ENCODE measurements at regions not wholly inside any gene's neighbourhood (a gene's known extent, or its start where the extent isn't known, plus 50 kb on each side); places are given as distances from the start of the nearest gene placed in this dataset.

DNA sequence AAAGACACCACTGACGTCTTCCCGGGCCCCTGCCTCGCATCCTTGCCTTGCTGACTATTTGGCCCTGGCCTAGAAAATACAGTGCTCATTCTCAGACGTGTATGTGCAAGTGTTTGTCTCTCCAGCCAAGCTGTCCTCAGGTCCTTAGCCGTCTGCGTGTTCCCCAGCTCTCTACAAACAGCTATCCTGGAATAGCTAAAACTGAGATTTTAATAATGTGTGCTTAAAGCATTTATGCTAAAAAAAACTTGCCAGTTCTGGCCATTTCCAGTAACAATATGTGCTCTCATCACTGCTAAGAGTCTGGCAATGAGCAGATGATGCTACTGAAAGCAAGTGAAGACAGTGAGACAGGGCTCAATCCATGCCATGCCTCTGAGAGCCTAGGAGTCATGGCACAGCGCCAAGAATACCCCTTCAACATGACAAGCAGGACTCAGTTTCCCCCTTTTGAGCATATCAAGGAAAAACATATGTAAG, 55.7 kb downstream of the IRF2BP2 start:
- no peak for DNase-seq

GRCh38 chr1:234553240-234554188, 56.5 kb downstream of the IRF2BP2 start:
- DNase-seq, result no peak

DNA sequence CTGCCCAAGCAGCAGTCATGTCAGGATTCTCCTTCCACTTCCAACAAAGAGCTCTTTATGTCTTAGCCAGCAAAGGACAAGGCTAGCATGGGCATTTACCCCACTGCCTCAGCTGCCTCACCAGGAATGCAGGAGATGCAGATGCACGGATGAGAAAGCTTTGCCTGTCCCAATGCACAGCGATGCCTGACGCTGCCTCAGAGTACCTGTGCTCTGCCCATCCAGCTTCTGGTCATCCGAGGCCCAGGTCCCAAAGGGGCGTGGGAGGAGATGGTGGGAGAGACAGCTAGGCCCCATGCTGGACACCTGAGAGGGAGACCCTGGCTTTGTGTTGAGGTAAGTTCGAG, 59.0 kb downstream of the IRF2BP2 start:
- no peak for DNase-seq

GRCh38 chr1:234550341-234551031, 59.5 kb downstream of the IRF2BP2 start:
- DNase-seq, result no peak

- DNase-seq, result no peak
Observed at GRCh38 chr1:234549447-234550021, 60.4 kb downstream of the IRF2BP2 start.

DNA sequence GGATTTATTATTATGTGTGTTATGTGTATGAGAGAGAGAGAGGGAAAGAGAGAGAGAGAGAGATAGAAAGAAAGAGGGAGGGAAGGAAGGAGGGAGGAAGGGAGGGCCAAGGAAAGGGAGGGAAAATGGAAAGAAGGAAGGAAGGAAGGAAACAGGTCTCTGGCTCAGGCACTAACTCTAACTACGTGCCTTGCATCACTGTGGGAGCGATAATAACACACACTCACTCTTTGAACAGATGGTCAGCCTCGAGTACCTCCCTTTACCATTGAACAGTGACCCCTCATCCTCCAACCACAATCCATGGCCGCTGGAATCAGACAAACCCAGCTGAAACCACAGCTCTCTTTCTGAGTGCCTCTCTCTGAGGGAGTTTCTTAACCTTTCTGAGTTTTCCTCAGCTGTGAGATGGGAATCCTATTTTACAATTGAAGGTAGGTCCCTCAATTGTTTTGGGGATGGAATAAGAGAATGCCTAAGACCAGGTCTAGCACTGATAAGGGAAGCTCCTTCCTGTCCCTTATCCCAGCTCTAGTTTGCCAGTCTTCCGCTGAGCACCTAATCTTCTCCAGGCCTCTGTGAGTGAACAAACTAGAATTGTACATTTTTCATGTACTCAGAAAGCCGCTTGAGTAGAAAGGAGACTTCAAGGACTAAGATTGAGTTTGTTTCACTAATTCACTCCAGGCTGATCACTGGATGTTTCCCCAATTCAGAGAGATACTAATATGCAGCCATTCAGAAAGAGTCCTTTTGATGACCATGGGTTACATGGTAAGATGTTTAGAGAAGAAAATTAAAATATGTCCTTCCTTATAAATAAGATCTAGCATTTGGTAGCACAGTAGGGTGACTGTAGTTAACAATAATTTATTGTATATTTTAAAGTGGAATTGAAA, 62.8 kb downstream of the IRF2BP2 start:
- no peak for DNase-seq

GRCh38 chr1:234546387-234546704, 63.6 kb downstream of the IRF2BP2 start:
- no peak for DNase-seq

DNA sequence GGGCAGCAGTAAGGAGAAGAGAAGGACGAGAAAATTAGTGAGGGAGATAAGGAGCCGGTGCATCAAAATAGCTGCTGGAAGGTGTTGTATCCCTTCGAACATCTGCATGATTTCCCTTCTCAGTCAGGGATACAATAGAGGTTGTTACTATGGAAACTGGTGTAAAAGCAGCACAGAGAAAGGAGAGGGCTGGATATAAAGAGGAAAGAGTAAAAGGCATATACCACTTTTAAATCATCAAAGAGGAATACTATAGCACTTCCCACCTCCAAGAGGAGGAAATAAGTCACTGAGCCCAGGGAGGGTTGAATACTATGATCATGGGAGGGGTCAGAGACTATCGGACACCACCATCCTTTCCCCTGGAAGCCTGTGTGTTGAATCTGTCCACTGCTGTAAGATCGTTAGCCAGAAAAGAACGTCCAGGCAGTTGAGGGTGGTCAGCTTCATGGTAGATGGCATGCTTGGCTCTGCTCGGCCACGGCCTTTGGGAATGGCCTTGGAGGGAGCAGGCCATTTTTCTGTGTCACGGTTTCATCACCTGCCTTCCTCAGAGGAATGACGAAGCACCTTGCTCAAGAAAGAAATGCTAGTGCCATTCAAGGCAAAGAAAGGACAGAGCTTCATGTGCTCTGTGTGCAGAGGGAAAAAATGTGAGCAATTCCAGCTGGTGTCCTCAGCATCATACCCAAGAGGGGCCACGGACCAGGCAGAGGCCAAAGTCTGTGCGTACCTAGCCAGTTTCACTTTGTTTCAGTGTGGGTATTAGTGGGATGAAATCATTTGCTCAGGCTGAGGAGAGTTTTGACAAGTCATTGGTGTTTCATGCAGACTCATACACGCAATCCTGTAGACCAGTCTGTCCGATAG, 64.2 kb downstream of the IRF2BP2 start:
- no peak for DNase-seq

DNA sequence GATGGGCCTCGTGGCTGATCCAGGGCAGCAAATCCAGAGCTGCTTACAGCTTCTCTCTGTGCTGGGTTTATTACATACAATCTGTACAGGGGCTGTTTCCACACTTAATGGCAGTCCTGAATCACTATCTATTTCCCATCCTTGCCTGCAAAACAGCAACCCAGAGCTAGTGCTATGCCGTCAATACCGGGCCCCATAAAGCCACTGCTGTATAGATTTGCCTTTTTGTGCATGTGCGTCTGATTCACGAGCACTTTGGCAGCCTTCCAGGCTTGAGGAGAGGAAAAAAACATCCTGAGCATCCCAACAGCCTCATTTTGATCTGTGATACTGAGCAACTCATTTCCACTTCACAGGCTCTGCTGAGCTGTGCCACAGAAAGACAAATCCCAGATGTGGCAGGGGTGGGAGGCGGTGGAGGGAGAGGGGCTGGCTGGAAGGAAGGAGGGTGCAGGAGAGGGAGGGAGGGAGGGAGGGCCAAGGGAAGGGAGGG, 65.2 kb upstream of the TARBP1 start:
- peak; percentile 44 for DNase-seq

DNA sequence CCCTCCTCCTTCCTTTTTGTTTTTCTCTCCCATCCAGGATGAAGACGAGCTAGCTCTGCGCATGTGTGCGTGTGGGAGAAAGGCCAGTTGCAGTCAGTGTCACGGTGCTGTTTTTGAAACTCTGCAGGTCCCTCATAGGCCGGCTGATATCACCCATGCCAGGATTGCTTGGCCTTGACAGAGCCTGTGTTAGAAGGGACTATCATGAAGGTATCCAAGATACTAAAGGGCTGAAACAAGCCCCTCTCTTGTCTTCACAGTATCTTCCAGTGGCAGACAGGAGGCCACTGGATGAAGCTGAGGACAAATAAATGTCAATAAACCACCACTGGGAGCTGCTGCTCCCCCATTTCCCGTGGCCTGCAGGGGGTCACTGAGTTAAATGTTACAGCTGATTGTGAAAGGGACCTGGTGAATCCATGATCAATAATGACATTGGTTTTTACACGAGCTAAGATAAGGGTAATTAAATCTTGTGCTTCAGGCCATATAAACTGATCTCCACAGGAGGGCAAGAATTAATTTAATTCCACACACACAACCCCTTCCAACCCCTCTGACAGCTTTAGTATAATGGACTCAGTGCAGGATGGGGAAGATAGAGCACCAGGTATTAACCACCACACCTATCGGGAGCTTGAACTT, 64.6 kb upstream of the TARBP1 start:
- no peak for DNase-seq

- no peak for DNase-seq
Observed at GRCh38 chr1:234542211-234542850, 63.4 kb upstream of the TARBP1 start.

DNA sequence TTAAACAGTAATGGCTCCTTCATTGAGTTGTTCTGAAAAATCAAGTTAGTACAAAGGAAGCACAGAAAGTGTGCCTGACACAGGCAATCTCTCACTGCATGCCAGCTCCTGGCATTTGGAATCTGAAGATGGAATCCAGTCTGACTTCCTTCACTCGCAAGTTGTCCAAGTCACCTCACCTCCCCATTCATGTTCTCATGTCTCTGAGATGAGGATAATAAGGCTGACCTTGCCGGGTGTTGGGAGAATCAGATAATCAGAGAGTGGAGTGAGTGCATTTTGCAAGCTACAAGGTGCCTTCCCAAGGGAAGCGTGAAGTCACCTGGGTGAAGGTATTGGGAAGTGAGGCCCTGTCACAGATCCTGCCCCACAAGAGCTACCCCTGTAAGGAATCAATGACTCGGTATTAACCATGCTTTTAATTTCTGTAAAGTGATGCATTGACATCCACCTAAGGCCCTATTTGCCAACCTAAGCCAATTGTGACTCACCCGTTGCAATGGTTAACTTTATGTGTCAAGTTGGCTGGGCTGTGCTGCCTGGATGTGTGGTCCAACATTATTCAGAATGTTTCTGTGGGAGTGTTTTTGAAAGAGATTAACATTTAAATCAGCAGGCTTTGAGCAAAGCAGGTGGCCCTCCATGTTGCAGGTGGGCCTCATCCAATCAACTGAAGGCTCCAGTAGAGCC, 62.5 kb upstream of the TARBP1 start:
- no peak for DNase-seq

GRCh38 chr1:234540404-234540762, 61.4 kb upstream of the TARBP1 start:
- DNase-seq, result no peak

DNA sequence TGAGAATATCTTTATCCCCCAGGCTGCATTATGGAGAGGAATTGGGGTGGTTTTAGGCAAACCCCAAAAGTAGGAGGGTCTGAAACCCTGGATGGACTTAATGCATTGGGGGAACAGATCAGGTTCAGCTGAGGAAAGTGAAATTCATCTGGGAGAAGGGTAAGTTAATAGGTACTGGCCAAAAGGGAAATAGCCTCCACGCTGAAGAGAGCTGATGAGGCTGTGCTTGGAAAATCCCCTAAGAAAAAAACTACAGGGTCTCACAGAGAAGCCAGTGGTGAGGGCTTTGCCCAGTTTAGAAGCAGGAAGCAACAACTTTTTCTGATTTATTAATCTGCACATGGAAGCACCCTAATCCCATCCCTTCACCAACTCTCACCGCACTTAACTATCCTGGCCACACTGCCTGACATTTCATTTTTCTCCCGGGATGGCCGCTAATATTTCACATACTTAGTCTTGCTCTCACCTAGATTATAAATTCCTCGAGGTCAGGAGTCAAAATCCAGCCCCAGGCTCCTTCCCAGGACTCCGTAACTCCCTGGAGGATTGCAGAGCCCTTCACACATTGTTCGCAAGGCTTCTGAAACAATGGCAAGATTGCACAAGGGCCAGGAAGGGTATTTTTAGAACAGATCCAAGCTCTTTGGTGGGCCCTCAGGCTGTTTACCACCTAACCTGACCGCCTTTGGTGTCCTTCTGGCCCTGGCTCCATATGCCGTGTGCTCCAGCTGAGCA, 60.9 kb upstream of the TARBP1 start:
- no peak for DNase-seq

GRCh38 chr1:234538930-234539649, 60.1 kb upstream of the TARBP1 start:
- no peak for DNase-seq

DNA sequence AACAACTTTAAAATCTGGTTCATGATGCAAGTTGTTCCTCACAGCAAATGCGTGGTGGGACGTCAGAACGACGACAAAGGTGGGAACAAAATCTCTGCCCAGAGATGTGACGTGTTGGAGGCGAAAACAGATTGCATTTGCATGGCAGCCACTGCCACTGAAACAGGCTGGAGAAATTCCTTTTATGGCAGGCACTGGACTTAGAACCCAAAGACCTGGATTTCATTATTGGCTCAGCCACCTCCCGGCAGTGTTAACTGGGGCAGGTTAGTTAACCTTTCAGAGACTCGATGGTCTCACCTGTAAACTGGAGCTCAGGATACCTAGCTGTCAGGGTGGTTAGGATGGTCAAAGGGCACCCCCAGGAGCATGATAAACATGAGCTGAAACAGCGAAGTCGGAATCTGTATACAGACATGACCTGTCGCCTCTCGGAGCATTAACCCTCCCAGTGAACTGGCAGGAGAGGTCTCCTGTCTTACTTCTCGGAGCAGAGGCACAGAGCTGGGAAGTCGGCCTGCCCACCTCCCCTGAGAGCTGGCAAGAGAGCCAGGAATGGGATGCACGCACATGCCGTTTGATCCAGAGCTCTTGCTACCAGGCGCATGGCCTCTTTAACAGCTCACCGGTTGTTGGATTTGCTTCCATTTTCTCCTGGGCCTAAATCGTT, 59.2 kb upstream of the TARBP1 start:
- DNase-seq, result no peak

DNA sequence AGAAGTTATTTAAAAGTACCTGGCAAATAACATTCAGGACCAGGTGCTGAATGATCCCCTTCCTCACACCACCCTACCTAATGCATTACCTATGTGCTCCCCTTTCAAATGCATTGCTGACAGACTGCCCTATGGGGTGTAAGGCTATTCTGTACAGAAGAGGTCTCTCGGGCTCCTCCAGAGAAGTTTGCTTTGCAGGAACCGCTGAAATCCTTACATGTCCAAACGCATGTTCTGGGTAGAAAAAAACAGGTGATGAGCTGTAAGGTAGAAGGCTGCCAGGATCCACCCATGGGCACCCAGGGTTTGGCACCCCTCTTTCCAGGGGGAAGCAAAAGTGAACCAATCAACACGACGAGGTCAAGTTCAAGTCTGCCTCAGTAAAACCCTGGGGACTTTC, 58.3 kb upstream of the TARBP1 start:
- no peak for DNase-seq

- no peak for DNase-seq
Observed at GRCh38 chr1:234536741-234537140, 57.8 kb upstream of the TARBP1 start.

Measured in CD4-positive, alpha-beta T cell treated with Interleukin-15 for 1 hour (primary cell).